HCT116 (cell line): ENCODE measurements at regions not wholly inside any gene's neighbourhood (a gene's known extent, or its start where the extent isn't known, plus 50 kb on each side); places are given as distances from the start of the nearest gene placed in this dataset.

ENCODE experiments used
- CTCF ChIP-seq, 3 experiments: fragments of 200-600 bp in 1 of 3; sonication (generic) in 1 of 3; IDR thresholded peaks in 2 of 3; conservative IDR thresholded peaks in 1 of 3; 2 replicates each; pipeline ENCODE4 v1.5.1; 2012 to 2017; ENCODE audit warnings: low read depth in 2 of 3, low read length in 2 of 3, antibody characterized with exemption in 1 of 3, borderline replicate concordance in 1 of 3, control low read depth in 1 of 3, mild to moderate bottlenecking in 1 of 3, mixed read lengths in 1 of 3, mixed run types in 1 of 3, moderate library complexity in 1 of 3; ENCODE audit not compliant: insufficient read depth in 1 of 3
- EZH2 ChIP-seq: fragments of 200-600 bp; sonication (generic); IDR thresholded peaks from 2 replicates; pipeline ENCODE4 v1.6.1; 2017; ENCODE audit warnings: antibody characterized with exemption, mixed run types
- FOSL1 ChIP-seq: IDR thresholded peaks from 2 replicates; pipeline ENCODE4 v1.6.1; 2012; ENCODE audit warnings: low read depth
- JUND ChIP-seq: IDR thresholded peaks from 2 replicates; pipeline ENCODE4 v1.6.1; 2012
- MAX ChIP-seq: IDR thresholded peaks from 2 replicates; pipeline ENCODE4 v1.6.1; 2012
- TCF7L2 ChIP-seq: IDR thresholded peaks from 2 replicates; pipeline ENCODE4 v1.7.0; 2011; ENCODE audit warnings: borderline replicate concordance, inconsistent platforms; ENCODE audit not compliant: insufficient read depth, insufficient read length; ENCODE audit errors: extremely low read depth

GRCh38 chr6:88426005-88426404, 259.9 kb upstream of the CNR1 start:
- TF ChIP-seq FOSL1 (no peak), CTCF (IDR thresholded peaks at IDR 0.05 in 2 of 3, conservative IDR thresholded peaks at IDR 0.05 in 1 of 3; ENCODE audit: borderline replicate concordance in 1 of 3, insufficient read depth in 1 of 3, low read depth in 2 of 3, low read length in 2 of 3) (no peak), TCF7L2 (no peak), JUND (no peak), EZH2 (no peak), MAX (no peak)
